Ovary (tissue), 3 donors: ENCODE measurements at regions not wholly inside any gene's neighbourhood (a gene's known extent, or its start where the extent isn't known, plus 50 kb on each side); places are given as distances from the start of the nearest gene placed in this dataset.

Experiments
- CTCF ChIP-seq, 3 donors: fragments of 450-650 bp in 2 of 3; fragments of 200-600 bp in 1 of 3; IDR thresholded peaks; one replicate each; pipeline versions ENCODE4 v1.5.1 to v1.8.0; 2016 to 2022; ENCODE audit warnings: antibody characterized with exemption in 3 of 3, mild to moderate bottlenecking in 1 of 3
- EP300 ChIP-seq: sonication (generic); formaldehyde crosslinking; IDR thresholded peaks from one replicate; pipeline ENCODE4 v1.6.1; 2017; ENCODE audit warnings: antibody characterized with exemption
- POLR2A ChIP-seq: fragments of 450-650 bp; IDR thresholded peaks from one replicate; pipeline ENCODE4 v1.6.1; 2017; ENCODE audit warnings: antibody characterized with exemption, mild to moderate bottlenecking, moderate library complexity
- donor health status: DM: no; HTN: no; CAD: no.

DNA sequence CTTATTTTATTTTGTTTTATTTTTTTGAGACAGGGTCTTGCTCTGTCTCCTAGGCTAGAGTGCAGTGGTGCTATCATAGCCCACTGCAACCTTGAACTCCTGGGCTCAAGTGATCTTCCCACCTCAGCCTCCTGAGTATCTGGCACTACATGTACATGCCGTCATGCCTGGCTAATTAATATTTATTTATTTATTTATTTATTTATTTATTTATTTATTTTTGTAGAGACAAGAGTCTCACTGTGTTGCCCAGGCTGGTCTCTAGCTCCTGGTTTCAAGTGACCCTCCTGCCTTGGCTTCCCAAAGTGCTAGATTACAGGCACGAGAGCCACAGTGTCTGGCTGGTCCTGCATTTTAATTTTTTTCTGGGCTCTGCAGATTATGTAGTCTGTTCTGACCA, 84.9 kb upstream of the BCOR start:
- TF ChIP-seq POLR2A (no peak), CTCF (IDR thresholded peaks at IDR 0.05) (no peak), EP300 (no peak)
